BE2C (cell line): ENCODE measurements at regions not wholly inside any gene's neighbourhood (a gene's known extent, or its start where the extent isn't known, plus 50 kb on each side); places are given as distances from the start of the nearest gene placed in this dataset.

Experiments used
- DNase-seq: peaks from one replicate; pipeline ENCODE4 v3.0.0-alpha.2; 2020
- H3K27me3 ChIP-seq: fragments of 250-450 bp; sonication (Bioruptor Pico); 2 replicates; pipeline ENCODE4 v1.5.1; 2020; ENCODE audit warnings: mild to moderate bottlenecking
- H3K36me3 ChIP-seq: fragments of 250-450 bp; sonication (Bioruptor Pico); 2 replicates; pipeline ENCODE4 v1.5.1; 2020; ENCODE audit warnings: mild to moderate bottlenecking
- H3K4me1 ChIP-seq: fragments of 250-450 bp; sonication (Bioruptor Pico); 2 replicates; pipeline ENCODE4 v1.5.1; 2020
- H3K4me3 ChIP-seq: 2 replicates; pipeline ENCODE4 v1.5.1; 2011; ENCODE audit warnings: low read depth, low read length
- H3K9me3 ChIP-seq: fragments of 250-450 bp; sonication (Bioruptor Pico); 2 replicates; pipeline ENCODE4 v1.5.1; 2020
- TF ChIP-seq, protein P1 (sequence below): IDR thresholded peaks from 2 replicates; pipeline ENCODE4 v1.5.1; 2012; ENCODE audit warnings: mild to moderate bottlenecking, low read depth, low read length

DNA sequence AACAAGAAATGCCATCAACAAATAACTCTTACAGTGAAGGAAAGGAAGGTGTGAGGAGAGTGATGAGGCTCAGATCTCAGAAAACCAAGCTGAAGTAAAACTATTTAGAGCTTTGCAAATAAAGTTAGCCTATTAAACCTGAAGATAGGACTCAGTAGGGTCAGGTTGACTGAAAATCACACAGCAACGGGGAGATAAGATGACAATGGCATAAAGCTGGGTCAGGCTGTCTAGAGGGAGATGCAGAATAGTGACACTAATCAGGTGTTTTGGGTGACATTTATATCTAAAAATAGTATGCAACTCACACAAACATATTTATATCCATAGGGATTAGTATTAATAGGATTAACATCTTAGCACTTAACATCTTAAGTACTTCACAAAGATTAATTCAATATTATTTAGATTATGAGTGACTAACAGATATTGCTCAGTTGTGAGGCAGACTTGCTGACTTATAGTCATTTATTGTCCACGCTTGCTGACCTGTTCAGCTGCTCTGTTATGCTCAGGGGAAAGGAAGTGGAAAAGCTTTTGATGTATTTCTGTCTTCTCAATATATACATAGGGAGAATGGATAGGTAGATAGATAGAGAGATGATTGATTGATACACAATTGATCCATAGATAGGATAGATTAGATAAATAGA lies 130.7 kb upstream of the GUCY1A1 start:
- no peak overlapping the region for H3K4me3 ChIP-seq
- no peaks in the 10 kb centered on the region for H3K27me3 ChIP-seq
- DNase-seq, result no peak
- TF ChIP-seq, protein P1, sequence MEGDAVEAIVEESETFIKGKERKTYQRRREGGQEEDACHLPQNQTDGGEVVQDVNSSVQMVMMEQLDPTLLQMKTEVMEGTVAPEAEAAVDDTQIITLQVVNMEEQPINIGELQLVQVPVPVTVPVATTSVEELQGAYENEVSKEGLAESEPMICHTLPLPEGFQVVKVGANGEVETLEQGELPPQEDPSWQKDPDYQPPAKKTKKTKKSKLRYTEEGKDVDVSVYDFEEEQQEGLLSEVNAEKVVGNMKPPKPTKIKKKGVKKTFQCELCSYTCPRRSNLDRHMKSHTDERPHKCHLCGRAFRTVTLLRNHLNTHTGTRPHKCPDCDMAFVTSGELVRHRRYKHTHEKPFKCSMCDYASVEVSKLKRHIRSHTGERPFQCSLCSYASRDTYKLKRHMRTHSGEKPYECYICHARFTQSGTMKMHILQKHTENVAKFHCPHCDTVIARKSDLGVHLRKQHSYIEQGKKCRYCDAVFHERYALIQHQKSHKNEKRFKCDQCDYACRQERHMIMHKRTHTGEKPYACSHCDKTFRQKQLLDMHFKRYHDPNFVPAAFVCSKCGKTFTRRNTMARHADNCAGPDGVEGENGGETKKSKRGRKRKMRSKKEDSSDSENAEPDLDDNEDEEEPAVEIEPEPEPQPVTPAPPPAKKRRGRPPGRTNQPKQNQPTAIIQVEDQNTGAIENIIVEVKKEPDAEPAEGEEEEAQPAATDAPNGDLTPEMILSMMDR, result no peak
- H3K4me1 ChIP-seq, result no peaks in the 10 kb centered on the region
- no peaks in the 10 kb centered on the region for H3K36me3 ChIP-seq
- H3K9me3 ChIP-seq, result no peaks in the 10 kb centered on the region

DNA sequence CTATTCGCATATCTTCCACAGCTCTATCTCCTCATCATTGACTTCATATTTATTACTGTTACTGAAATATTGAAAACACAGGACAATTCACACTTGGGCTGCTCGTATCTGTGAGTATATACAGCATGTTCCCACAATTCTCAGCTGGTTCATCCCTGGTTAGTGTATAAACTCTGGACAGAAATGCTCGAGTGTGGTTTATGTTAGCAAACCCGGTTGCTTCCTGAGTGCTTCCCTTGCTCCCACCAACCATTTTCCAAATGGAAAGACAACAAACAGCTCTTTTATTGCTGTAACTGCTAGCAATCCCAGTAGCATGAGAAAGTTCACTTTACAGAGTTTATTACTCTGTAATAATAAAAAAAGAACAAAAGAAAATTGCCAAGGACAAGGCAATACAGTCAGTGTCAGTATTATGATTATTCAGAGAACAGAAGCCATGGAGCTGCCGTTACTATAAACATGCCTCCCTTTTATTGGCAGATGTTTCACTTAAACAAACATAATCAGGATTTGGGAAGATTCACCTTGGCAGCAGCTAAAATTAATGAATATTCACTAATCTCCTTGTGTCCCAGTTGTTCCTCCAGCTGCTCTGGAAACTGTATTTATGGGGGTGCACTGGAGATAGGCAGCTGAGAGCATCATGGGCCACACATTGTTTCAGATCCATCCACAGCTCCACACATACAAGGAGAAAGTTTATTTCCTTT lies 134.1 kb upstream of the GUCY1A1 start:
- no peaks in the 10 kb centered on the region for H3K27me3 ChIP-seq
- no peak for DNase-seq
- no peak overlapping the region for H3K4me3 ChIP-seq
- no peaks in the 10 kb centered on the region for H3K36me3 ChIP-seq
- TF ChIP-seq, protein P1, result no peak
- H3K4me1 ChIP-seq, result no peaks in the 10 kb centered on the region
- H3K9me3 ChIP-seq, result no peaks in the 10 kb centered on the region

DNA sequence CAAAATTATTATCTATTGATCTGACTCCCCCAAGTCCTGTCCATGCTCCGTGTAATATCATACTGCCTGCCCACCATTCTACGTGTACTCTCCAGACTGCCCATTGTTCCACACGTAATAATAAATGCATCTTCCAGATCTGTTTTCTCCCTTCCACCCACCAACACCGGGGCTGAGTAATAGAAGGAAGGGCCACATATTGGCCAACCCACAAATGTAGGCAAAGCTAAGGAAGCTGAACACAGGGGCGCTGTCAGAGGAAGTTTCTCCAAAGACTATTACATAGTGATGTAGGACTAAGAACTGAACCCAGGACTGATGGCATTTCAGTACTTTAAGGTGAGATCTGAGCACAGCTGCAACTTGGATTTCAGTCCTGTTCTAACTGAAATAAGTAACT lies 135.8 kb upstream of the GUCY1A1 start:
- no peak for DNase-seq
- TF ChIP-seq, protein P1, result no peak
- Histone ChIP-seq H3K27me3 (no peaks in the 10 kb centered on the region), H3K4me1 (no peaks in the 10 kb centered on the region), H3K36me3 (no peaks in the 10 kb centered on the region), H3K9me3 (no peaks in the 10 kb centered on the region), H3K4me3 (no peak overlapping the region)

DNA sequence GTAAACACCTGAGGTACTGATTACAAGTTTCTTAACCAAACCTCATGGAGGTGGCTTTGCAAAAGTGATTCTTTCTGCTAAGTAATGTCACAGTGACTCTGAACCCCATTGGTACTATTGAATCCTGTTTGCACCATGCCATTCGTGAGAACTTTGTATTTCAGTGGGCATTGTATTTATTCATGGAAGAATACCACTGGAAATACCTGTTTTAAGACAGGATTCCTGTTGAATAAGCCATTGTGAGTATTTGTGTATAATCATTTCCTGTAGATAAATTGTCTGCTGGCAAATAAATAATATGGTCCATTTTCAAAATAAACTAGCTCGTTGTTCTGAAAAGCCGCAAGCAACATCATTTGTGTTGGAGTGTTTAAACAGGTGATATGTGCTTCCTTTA lies 136.4 kb upstream of the GUCY1A1 start:
- no peaks in the 10 kb centered on the region for H3K9me3 ChIP-seq
- no peak overlapping the region for H3K4me3 ChIP-seq
- DNase-seq, result no peak
- H3K36me3 ChIP-seq, result no peaks in the 10 kb centered on the region
- TF ChIP-seq, protein P1, result no peak
- no peaks in the 10 kb centered on the region for H3K27me3 ChIP-seq
- no peaks in the 10 kb centered on the region for H3K4me1 ChIP-seq

DNA sequence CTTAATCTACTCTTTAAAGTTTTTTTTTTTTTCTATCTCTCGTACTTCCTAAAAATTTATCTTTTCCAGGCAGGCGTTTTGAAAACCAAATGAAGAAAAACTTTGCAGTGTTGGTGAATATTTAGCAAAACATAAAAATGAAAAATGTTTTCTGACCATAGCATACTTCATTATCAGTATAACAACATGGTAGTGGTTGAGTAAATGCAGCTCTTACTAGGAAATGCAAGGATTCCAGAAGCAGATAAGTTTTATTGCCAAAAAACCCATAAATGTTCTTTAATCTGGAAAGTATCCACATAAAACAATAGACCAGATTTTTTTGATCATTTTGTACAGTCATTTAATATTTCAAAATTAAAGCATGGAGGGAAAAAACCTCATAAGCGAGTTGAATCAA lies 136.9 kb upstream of the GUCY1A1 start:
- no peak overlapping the region for H3K4me3 ChIP-seq
- no peak for DNase-seq
- H3K4me1 ChIP-seq, result no peaks in the 10 kb centered on the region
- H3K9me3 ChIP-seq, result no peaks in the 10 kb centered on the region
- no peaks in the 10 kb centered on the region for H3K36me3 ChIP-seq
- TF ChIP-seq, protein P1, result no peak
- no peaks in the 10 kb centered on the region for H3K27me3 ChIP-seq

DNA sequence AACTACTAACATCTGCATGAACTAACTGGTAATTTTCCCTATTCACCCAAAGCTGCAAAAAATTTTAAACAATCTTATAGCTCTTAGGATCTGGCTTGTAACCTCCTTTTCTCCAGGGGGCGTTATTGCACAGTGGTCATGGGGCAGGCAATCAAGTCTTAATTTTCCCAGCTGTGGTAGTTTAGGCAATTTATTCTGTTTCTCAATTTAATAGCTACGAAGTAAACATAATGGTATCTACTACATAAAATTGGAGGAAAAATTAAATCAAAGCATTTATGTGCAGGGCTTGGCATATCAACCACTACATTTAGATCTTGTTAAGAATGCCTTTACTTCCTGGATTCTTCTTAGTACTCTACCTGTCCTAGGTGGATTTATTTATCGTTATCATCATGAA lies 137.4 kb upstream of the GUCY1A1 start:
- no peaks in the 10 kb centered on the region for H3K27me3 ChIP-seq
- no peaks in the 10 kb centered on the region for H3K9me3 ChIP-seq
- H3K36me3 ChIP-seq, result no peaks in the 10 kb centered on the region
- TF ChIP-seq, protein P1, result peak; percentile 84
- no peaks in the 10 kb centered on the region for H3K4me1 ChIP-seq
- H3K4me3 ChIP-seq, result no peak overlapping the region
- DNase-seq, result peak; percentile 53
